ENCODE measurements at regions not wholly inside any gene's neighbourhood (a gene's known extent, or its start where the extent isn't known, plus 50 kb on each side); places are given as distances from the start of the nearest gene placed in this dataset.
"Not testable (repeated sequence)": the region's sequence is repeated elsewhere in the genome, so short reads cannot be mapped to it uniquely, and the experiment has no call there.

DNA sequence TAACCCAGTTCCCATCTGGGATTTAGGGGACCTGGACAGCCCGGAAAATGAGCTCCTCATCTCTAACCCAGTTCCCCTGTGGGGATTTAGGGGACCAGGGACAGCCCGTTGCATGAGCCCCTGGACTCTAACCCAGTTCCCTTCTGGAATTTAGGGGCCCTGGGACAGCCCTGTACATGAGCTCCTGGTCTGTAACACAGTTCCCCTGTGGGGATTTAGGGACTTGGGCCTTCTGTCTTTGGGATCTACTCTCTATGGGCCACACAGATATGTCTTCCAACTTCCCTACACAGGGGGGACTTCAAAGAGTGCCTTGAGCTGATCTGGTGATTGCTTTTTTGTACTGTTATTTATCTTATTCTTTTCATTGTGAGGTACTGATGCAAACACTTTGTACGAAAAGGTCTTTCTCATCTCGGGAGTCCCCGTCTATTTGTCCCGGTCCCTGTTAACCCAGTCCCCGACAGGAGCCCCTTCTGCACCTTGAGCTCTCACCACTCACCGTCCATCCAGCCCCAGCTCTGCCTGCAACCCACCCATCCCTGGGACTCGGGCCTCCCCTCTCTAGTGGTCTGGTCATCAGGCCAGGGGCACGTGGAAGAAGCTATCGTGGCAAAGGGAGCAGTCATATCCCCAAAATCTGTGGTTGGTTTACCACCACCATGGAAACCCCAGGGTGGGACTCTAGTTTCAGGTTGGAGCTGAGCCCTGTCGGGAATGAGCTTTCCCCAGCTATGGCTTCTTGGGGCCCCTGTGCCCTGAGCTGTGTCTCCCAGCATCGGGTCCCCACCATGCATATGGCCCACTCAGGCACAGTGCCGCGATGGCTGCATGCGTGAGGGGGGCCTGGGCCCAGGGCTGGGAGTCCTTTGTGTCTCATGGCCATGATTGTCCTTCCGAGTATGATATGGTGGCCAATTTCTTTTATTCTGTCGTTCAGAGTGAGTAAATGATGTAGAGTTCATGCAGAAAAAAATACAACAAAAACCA lies 270.4 kb upstream of the PLCXD1 start:
- not testable (repeated sequence) for H3K9me3 Mint-ChIP-seq; H3K4me1 Mint-ChIP-seq (ENCODE audit: low read depth); H3K36me3 Mint-ChIP-seq (ENCODE audit: low read depth); H3K27ac Mint-ChIP-seq; H3K4me3 Mint-ChIP-seq; H3K27me3 Mint-ChIP-seq

DNA sequence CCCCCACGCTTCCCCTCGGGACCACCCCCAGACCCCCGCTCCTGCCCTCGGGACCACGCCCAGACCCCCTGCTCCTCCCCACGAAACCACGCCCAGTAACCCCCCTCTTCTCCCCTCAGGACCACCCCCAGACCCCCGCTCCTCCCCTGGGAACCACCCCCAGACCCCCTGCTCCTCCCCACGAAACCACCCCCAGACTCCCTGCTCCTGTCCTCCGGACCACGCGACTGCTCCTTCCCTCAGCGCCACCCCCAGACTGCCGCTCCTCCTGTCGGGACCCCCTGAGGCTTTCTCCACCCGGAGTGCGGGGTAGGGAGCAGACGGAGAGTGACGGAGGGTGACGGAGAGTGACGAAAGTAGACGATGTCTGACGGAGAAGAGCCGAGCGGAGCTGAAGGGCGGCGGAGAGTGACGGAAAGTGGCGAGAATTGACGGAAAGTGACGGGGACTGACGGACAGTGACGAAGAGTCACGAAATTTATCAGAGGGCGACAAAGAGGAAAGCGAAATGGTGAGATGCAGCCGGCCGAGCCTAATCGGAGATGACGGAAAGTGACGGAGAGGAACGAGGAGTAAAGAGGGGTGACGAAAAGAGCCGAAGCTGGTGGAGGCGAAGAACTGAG lies 267.2 kb upstream of the PLCXD1 start:
- not testable (repeated sequence) for H3K27me3 Mint-ChIP-seq; H3K36me3 Mint-ChIP-seq (ENCODE audit: low read depth); H3K9me3 Mint-ChIP-seq; H3K4me1 Mint-ChIP-seq (ENCODE audit: low read depth); H3K27ac Mint-ChIP-seq; H3K4me3 Mint-ChIP-seq

DNA sequence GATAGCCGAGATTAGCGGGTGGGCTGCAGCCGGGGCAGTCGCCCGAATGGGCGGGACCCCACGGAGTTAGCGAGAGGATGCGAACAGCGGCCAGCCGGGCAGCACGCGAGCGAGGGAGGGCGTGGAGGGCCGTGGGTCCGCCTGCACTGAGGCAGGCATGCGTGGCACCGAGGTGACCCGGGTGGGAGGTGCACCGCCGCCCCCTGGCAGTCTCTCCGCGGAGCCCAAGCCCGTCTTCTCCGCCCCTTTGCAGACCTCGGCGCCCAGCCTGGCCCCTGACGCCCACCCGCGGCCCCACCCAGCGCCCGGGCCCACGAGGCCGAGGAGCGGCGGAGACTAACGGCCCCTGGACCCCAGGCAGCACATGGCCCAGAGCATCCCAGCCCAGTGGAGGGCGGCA lies 266.7 kb upstream of the PLCXD1 start:
- H3K9me3 Mint-ChIP-seq, result not testable (repeated sequence)

DNA sequence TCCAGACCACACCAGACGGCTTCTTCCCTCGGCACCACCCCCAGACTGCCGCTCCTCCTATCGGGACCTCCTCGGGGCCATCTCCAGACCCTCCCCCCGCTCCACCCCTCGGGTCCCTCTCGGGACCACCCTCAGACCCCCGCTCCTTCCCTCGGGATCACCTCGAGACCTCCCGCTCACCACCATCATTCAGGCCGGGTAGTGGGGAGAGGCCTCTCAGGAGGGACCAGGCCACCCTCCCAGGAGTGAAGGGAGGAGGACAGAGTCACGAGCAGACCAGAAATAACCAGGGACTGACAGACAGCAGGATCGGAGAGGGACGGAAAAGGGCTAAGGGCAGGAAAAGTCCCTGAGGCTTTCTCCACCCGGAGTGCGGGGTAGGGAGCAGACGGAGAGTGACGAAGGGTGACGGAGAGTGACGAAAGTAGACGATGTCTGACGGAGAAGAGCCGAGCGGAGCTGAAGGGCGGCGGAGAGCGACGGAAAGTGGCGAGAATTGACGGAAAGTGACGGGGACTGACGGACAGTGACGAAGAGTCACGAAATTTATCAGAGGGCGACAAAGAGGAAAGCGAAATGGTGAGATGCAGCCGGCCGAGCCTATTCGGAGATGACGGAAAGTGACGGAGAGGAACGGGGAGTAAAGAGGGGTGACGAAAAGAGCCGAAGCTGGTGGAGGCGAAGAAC lies 262.3 kb upstream of the PLCXD1 start:
- H3K36me3 Mint-ChIP-seq (ENCODE audit: low read depth); H3K27me3 Mint-ChIP-seq; H3K4me1 Mint-ChIP-seq (ENCODE audit: low read depth); H3K27ac Mint-ChIP-seq; H3K9me3 Mint-ChIP-seq; H3K4me3 Mint-ChIP-seq: not testable (repeated sequence)

More for the DNA sequence above, 266.7 kb upstream of the PLCXD1 start:
- not testable (repeated sequence) for H3K27me3 Mint-ChIP-seq; H3K36me3 Mint-ChIP-seq (ENCODE audit: low read depth); H3K4me1 Mint-ChIP-seq (ENCODE audit: low read depth); H3K27ac Mint-ChIP-seq; H3K4me3 Mint-ChIP-seq

DNA sequence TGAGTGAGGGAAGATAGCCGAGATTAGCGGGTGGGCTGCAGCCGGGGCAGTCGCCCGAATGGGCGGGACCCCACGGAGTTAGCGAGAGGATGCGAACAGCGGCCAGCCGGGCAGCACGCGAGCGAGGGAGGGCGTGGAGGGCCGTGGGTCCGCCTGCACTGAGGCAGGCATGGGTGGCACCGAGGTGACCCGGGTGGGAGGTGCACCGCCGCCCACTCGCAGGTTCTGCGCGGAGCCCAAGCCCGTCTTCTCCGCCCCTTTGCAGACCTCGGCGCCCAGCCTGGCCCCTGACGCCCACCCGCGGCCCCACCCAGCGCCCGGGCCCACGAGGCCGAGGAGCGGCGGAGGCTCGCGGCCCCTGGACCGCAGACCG lies 261.7 kb upstream of the PLCXD1 start:
- not testable (repeated sequence) for H3K9me3 Mint-ChIP-seq; H3K4me1 Mint-ChIP-seq (ENCODE audit: low read depth)

DNA sequence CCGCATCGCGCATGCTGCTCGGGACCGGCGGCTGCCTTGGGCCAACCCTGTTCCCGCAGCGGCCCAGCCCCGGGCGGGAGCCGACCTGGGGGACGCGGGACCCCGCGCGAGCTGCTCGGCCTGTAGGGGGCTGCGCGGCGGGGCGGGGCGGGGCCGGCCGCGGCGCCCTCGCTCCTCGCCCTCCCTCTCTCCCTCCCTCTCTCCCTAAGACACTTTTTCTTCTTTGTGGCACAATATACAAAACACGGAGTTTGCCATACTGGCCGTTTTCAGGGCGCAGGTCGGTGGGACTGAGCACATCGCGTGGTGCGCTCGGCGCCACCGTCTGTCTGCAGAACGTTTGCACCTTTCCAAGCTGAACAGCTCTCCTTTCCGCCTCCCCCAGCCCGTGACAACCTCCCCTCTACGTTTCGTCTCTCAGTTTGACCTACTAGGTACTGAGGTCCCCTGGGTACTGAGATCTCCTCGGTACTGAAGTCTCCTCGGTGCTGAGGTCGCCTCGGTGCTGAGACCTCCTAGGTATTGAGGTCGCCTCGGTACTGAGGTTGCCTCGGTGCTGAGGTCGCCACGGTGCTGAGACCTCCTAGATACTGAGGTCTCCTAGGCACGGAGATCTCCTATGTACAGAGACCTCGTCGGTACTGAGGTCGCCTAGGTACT lies 261.1 kb upstream of the PLCXD1 start:
- no peaks in the 10 kb centered on the region for H3K9me3 Mint-ChIP-seq
- H3K4me1 Mint-ChIP-seq (ENCODE audit: low read depth), result no peaks in the 10 kb centered on the region
- H3K4me3 Mint-ChIP-seq, result peak overlapping the region; percentile 81
- no peaks in the 10 kb centered on the region for H3K27me3 Mint-ChIP-seq
- peak overlapping the region; percentile 80 for H3K27ac Mint-ChIP-seq
- H3K36me3 Mint-ChIP-seq (ENCODE audit: low read depth), result no peaks in the 10 kb centered on the region

More for the DNA sequence above, 261.7 kb upstream of the PLCXD1 start:
- H3K4me3 Mint-ChIP-seq; H3K27ac Mint-ChIP-seq; H3K36me3 Mint-ChIP-seq (ENCODE audit: low read depth); H3K27me3 Mint-ChIP-seq: not testable (repeated sequence)

GRCh38 chrX:24139-24538 lies 257.0 kb upstream of the PLCXD1 start:
- H3K27ac Mint-ChIP-seq; H3K9me3 Mint-ChIP-seq; H3K27me3 Mint-ChIP-seq; H3K36me3 Mint-ChIP-seq (ENCODE audit: low read depth); H3K4me1 Mint-ChIP-seq (ENCODE audit: low read depth); H3K4me3 Mint-ChIP-seq: not testable (repeated sequence)
